ENCODE measurements at regions not wholly inside any gene's neighbourhood (a gene's known extent, or its start where the extent isn't known, plus 50 kb on each side); places are given as distances from the start of the nearest gene placed in this dataset.

DNA sequence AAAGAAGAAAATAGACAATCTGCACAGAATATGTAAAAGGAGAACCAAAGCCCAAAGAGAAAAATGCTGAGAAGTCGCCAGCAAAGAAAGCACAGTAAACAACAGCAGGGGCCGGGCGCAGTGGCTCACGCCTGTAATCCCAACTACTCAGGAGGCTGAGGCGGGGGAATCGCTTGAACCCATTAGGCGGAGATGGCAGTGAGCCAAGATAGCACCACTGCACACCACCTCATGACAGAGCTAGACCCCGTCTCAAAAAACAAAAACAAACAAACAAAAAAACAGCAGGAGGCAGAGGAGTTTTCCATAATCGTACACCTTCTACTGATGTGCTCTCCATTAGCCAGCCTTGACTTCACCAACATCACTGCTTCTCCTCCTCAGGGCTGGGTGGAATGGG, 153.2 kb downstream of the LYPLAL1 start:
- RAD21 ChIA-PET (ENCODE audit: low non-redundant PET in 1 of 2, low total read pairs in 2 of 2, uncharacterized antibody in 2 of 2, unreplicated experiment in 2 of 2) = no interaction called here
- Histone ChIP-seq H3K4me2 (ENCODE audit: low read length) (no peak overlapping the region), H3K27me3 (ENCODE audit: insufficient read depth, low read length) (no peaks in the 10 kb centered on the region), H3K9me3 (ENCODE audit: control insufficient read depth in 1 of 2, insufficient read depth in 1 of 2, low read depth in 1 of 2, low read length in 2 of 2) (no peaks in the 10 kb centered on the region), H3K9ac (ENCODE audit: low read length) (no peak overlapping the region), H3K9me2 (ENCODE audit: insufficient read depth) (no peaks in the 10 kb centered on the region), H3K79me2 (ENCODE audit: insufficient read depth, low read length) (no peaks in the 10 kb centered on the region), H4K20me1 (ENCODE audit: insufficient read depth) (no peaks in the 10 kb centered on the region), H3K27ac (ENCODE audit: low read depth, low read length) (no peak overlapping the region), H2AFZ (ENCODE audit: low read depth, low read length, poor library complexity, severe bottlenecking) (no peak overlapping the region), H3K4me3 (replicated peaks in 1 of 2; ENCODE audit: low read depth in 1 of 2, low read length in 2 of 2) (no peak overlapping the region), H3K4me1 (ENCODE audit: control insufficient read depth in 1 of 2, insufficient read depth in 2 of 2, low read length in 2 of 2) (peaks cover 13 to 29% of the 10 kb centered on the region in 2 experiments; a peak in 3 of 4 replicates), H3K36me3 (ENCODE audit: control insufficient read depth in 1 of 2, insufficient read depth in 2 of 2, low read length in 2 of 2) (no peaks in the 10 kb centered on the region)
- POLR2A ChIA-PET = no interaction called here
- CTCF ChIA-PET = no interaction called here
- TF ChIP-seq TCF7L2 (IDR thresholded peaks at IDR 0.05; ENCODE audit: borderline replicate concordance, extremely low read depth, insufficient read depth, insufficient read length) (no peak), YY1 (IDR thresholded peaks at IDR 0.05; ENCODE audit: extremely low read depth, insufficient replicate concordance, low read depth, low read length) (no peak), ZNF274 (IDR thresholded peaks at IDR 0.05; ENCODE audit: low read depth, low read length) (no peak), EGR1 (IDR thresholded peaks at IDR 0.05; ENCODE audit: low read depth) (no peak), ELF1 (IDR thresholded peaks at IDR 0.05; ENCODE audit: borderline replicate concordance, low read depth) (no peak), ZFX (IDR thresholded peaks at IDR 0.05) (no peak), FOSL1 (IDR thresholded peaks at IDR 0.05; ENCODE audit: low read depth) (no peak), POLR2A (IDR thresholded peaks at IDR 0.05; ENCODE audit: borderline replicate concordance, extremely low read depth, insufficient read depth, insufficient read length) (no peak), CEBPB (IDR thresholded peaks at IDR 0.05; ENCODE audit: low read depth) (no peak), RAD21 (IDR thresholded peaks at IDR 0.05; ENCODE audit: low read depth) (no peak)
- TF ChIP-seq, protein P1, sequence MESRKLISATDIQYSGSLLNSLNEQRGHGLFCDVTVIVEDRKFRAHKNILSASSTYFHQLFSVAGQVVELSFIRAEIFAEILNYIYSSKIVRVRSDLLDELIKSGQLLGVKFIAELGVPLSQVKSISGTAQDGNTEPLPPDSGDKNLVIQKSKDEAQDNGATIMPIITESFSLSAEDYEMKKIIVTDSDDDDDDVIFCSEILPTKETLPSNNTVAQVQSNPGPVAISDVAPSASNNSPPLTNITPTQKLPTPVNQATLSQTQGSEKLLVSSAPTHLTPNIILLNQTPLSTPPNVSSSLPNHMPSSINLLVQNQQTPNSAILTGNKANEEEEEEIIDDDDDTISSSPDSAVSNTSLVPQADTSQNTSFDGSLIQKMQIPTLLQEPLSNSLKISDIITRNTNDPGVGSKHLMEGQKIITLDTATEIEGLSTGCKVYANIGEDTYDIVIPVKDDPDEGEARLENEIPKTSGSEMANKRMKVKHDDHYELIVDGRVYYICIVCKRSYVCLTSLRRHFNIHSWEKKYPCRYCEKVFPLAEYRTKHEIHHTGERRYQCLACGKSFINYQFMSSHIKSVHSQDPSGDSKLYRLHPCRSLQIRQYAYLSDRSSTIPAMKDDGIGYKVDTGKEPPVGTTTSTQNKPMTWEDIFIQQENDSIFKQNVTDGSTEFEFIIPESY (IDR thresholded peaks at IDR 0.05; ENCODE audit: extremely low read depth, insufficient replicate concordance, low read length) = no peak
- TF ChIP-seq, protein P2, sequence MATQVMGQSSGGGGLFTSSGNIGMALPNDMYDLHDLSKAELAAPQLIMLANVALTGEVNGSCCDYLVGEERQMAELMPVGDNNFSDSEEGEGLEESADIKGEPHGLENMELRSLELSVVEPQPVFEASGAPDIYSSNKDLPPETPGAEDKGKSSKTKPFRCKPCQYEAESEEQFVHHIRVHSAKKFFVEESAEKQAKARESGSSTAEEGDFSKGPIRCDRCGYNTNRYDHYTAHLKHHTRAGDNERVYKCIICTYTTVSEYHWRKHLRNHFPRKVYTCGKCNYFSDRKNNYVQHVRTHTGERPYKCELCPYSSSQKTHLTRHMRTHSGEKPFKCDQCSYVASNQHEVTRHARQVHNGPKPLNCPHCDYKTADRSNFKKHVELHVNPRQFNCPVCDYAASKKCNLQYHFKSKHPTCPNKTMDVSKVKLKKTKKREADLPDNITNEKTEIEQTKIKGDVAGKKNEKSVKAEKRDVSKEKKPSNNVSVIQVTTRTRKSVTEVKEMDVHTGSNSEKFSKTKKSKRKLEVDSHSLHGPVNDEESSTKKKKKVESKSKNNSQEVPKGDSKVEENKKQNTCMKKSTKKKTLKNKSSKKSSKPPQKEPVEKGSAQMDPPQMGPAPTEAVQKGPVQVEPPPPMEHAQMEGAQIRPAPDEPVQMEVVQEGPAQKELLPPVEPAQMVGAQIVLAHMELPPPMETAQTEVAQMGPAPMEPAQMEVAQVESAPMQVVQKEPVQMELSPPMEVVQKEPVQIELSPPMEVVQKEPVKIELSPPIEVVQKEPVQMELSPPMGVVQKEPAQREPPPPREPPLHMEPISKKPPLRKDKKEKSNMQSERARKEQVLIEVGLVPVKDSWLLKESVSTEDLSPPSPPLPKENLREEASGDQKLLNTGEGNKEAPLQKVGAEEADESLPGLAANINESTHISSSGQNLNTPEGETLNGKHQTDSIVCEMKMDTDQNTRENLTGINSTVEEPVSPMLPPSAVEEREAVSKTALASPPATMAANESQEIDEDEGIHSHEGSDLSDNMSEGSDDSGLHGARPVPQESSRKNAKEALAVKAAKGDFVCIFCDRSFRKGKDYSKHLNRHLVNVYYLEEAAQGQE (IDR thresholded peaks at IDR 0.05; ENCODE audit: low read depth) = no peak
- intact Hi-C loops (cut with micrococcal nuclease) = no loop called here
- DNase-seq (ENCODE audit: low read depth, low spot score) = no peak
- BruUV-seq (replicated peaks) = no TSS peak
- ATAC-seq = no peak

All from HCT116 (cell line).